ENCODE measurements at regions not wholly inside any gene's neighbourhood (a gene's known extent, or its start where the extent isn't known, plus 50 kb on each side); places are given as distances from the start of the nearest gene placed in this dataset.

DNA sequence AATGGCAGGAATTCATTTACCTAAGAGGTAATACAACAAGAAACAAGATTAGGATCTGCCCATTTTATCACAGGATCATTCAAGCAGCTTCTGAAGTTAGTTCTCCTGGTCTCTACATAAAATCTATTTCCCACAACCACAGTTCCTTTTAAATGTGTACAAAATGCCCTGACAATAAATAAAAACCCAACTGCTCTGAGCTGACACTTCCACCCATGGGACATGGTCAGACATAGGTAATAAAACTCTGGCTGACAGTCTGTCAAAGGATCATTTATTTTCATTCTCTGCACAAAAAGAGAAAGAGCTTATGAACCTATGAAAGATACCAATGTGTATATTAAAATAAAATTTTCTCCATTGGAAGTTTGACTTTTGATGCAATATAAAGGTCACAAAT lies 145.4 kb upstream of the PALMD start:
- TF ChIP-seq TAF1 (IDR thresholded peaks at IDR 0.05; ENCODE audit: borderline replicate concordance, insufficient read depth, low read length) (no peak), REST (IDR thresholded peaks at IDR 0.05; ENCODE audit: insufficient read depth in 1 of 2, low read depth in 2 of 2, low read length in 2 of 2) (no peak)
